Endothelial cell of umbilical vein (primary cell): ENCODE measurements at regions not wholly inside any gene's neighbourhood (a gene's known extent, or its start where the extent isn't known, plus 50 kb on each side); places are given as distances from the start of the nearest gene placed in this dataset.

Experiments
- CTCF ChIP-seq, 2 donors: IDR thresholded peaks; 1 replicate in 1 of 2; 2 replicates in 1 of 2; pipeline ENCODE4 v1.5.1; 2011; ENCODE audit warnings: low read length in 2 of 2, mild to moderate bottlenecking in 2 of 2, moderate library complexity in 2 of 2, control low read depth in 1 of 2, inconsistent platforms in 1 of 2, low read depth in 1 of 2; ENCODE audit not compliant: insufficient read depth in 1 of 2; ENCODE audit errors: extremely low read depth in 1 of 2
- FOS ChIP-seq: IDR thresholded peaks from 2 replicates; pipeline ENCODE4 v1.6.1; 2011; ENCODE audit warnings: mild to moderate bottlenecking, low read length, moderate library complexity, borderline replicate concordance; ENCODE audit not compliant: insufficient read depth
- MAX ChIP-seq: IDR thresholded peaks from 2 replicates; pipeline ENCODE4 v1.6.1; 2011; ENCODE audit not compliant: insufficient read depth, insufficient read length
- POLR2A ChIP-seq: IDR thresholded peaks from 2 replicates; pipeline ENCODE4 v1.6.1; 2012; ENCODE audit warnings: low read depth, mild to moderate bottlenecking, control low read depth, low read length
- POLR2AphosphoS5 ChIP-seq: IDR thresholded peaks from 2 replicates; pipeline ENCODE4 v1.6.1; 2012; ENCODE audit warnings: low read depth, mild to moderate bottlenecking, control low read depth, low read length, moderate library complexity; ENCODE audit not compliant: insufficient read depth

GRCh38 chr16:79535130-79535529, 65.4 kb downstream of the MAF start:
- no peak for TF ChIP-seq CTCF (IDR thresholded peaks at IDR 0.05; ENCODE audit: extremely low read depth in 1 of 2, insufficient read depth in 1 of 2, low read depth in 1 of 2, low read length in 2 of 2)
- no peak for TF ChIP-seq POLR2A
- no peak for TF ChIP-seq POLR2AphosphoS5
- no peak for TF ChIP-seq MAX
- no peak for TF ChIP-seq FOS
